ENCODE measurements at regions not wholly inside any gene's neighbourhood (a gene's known extent, or its start where the extent isn't known, plus 50 kb on each side); places are given as distances from the start of the nearest gene placed in this dataset.

DNA sequence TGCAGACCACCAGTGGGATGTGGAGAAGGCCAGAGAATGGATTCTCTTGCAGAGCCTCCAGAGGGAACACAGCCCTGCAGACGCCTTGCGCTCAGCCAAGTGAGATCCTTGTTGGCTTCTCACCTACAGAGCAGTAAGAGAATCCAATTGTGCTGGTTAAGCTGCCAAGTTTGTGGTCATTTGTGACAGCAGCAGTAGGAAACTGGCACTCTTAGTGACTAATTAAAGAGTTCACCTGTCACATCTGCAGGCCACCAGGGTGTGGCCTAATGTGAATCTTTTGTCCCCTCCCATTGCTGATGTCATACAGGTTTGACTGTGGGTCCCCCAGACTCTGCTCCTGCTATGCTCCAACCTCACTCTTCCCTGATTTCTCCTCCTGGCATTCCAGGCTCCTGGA is 235.9 kb downstream of the TFCP2L1 start:
- dilution Hi-C loops (cut with MboI; ENCODE audit: extremely low pct_ligation_motif_present, low sequenced_read_pairs) (no loop called here), intact Hi-C loops (cut with micrococcal nuclease) (no loop called here)
- H3K4me1 ChIP-seq (ENCODE audit: control insufficient read depth, extremely low read depth, insufficient read depth, low read length), result no peaks in the 10 kb centered on the region
- H3K27me3 ChIP-seq (ENCODE audit: control insufficient read depth in 2 of 2, insufficient read depth in 2 of 2, low read length in 2 of 2), result peaks cover 0 to 4% of the 10 kb centered on the region in 2 experiments
- FAIRE-seq (no peak), DNase-seq (ENCODE audit: low read depth, low spot score) (no peak)
- H3K9ac ChIP-seq (replicated peaks; ENCODE audit: extremely low read depth, insufficient read depth, low read length), result no peak overlapping the region
- H4K20me1 ChIP-seq (replicated peaks; ENCODE audit: control insufficient read depth, extremely low read depth, insufficient read depth, low read length), result no peaks in the 10 kb centered on the region
- no peak overlapping the region for H3K27ac ChIP-seq (ENCODE audit: insufficient read depth, low read depth, low read length)
- POLR2A ChIA-PET, result no interaction called here
- H2AFZ ChIP-seq (ENCODE audit: low read depth, low read length), result no peak overlapping the region
- H3K9me3 ChIP-seq (replicated peaks; ENCODE audit: control insufficient read depth, insufficient read depth, low read length), result no peaks in the 10 kb centered on the region
- TF ChIP-seq, protein P1, sequence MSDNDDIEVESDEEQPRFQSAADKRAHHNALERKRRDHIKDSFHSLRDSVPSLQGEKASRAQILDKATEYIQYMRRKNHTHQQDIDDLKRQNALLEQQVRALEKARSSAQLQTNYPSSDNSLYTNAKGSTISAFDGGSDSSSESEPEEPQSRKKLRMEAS (IDR thresholded peaks at IDR 0.05; ENCODE audit: insufficient read depth, insufficient read length), result no peak
- TF ChIP-seq FOS (IDR thresholded peaks at IDR 0.05; ENCODE audit: borderline replicate concordance, insufficient read depth, low read length) (no peak), JUN (IDR thresholded peaks at IDR 0.05; ENCODE audit: borderline replicate concordance, insufficient read depth, insufficient read length, low read depth) (no peak)
- H3K9me1 ChIP-seq (replicated peaks; ENCODE audit: control insufficient read depth, extremely low read depth, insufficient read depth, low read length), result no peaks in the 10 kb centered on the region
- H3K36me3 ChIP-seq (ENCODE audit: control insufficient read depth in 2 of 2, extremely low read depth in 1 of 2, insufficient read depth in 2 of 2, low read length in 2 of 2), result no peaks in the 10 kb centered on the region
- no peak overlapping the region for H3K4me2 ChIP-seq (ENCODE audit: insufficient read depth, low read length)
- no peaks in the 10 kb centered on the region for H3K79me2 ChIP-seq (ENCODE audit: control insufficient read depth, insufficient read depth, low read length)
- CTCF ChIA-PET, result no interaction called here
- BruUV-seq (replicated peaks), result no TSS peak
- H3K4me3 ChIP-seq (replicated peaks in 1 of 3; ENCODE audit: insufficient read depth in 1 of 3, low read depth in 1 of 3, low read length in 3 of 3), result no peak overlapping the region

DNA sequence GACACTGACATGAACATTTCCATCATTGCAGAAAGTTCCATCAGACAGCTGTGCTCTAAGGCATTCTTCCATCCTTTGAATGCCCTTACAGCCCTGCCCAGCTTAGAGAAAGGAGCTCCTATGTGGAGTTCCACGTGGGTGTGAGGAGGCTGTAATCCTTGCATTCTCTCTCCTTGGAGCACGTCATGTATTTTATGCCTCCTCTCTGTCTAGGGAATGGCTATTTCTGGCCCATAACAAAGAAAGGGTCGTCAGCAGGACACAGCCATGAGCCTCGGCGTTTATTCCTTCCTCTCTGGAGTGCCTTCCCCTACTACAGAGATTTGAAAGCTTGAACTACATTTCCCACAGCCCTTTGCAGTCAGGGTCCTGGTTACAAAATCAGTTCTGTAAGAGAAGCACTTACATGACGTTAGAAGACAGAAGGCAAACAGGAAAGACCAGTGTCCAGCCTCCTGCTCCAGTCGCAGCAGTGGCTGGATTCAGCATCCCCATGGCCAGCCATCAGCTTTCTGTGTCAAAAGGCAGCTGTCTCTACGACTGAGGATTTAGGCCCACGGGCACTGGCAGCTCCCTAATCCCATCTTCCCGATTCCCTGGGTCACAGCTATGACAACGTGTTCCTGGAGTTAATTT is 234.9 kb downstream of the TFCP2L1 start:
- ChIA-PET CTCF (interaction anchor here (0.9 to 1.7 kb wide), 2 partner anchors 9 to 354 kb away, joined by 4 to 5 read pairs; no protein-coding TSS in a partner anchor), POLR2A (no interaction called here)
- Histone ChIP-seq H3K9ac (replicated peaks; ENCODE audit: extremely low read depth, insufficient read depth, low read length) (no peak overlapping the region), H3K79me2 (ENCODE audit: control insufficient read depth, insufficient read depth, low read length) (no peaks in the 10 kb centered on the region), H3K4me1 (ENCODE audit: control insufficient read depth, extremely low read depth, insufficient read depth, low read length) (no peaks in the 10 kb centered on the region), H2AFZ (ENCODE audit: low read depth, low read length) (no peak overlapping the region), H3K4me2 (ENCODE audit: insufficient read depth, low read length) (no peak overlapping the region), H3K9me3 (replicated peaks; ENCODE audit: control insufficient read depth, insufficient read depth, low read length) (no peaks in the 10 kb centered on the region), H3K27me3 (ENCODE audit: control insufficient read depth in 2 of 2, insufficient read depth in 2 of 2, low read length in 2 of 2) (peaks cover 0 to 4% of the 10 kb centered on the region in 2 experiments), H3K9me1 (replicated peaks; ENCODE audit: control insufficient read depth, extremely low read depth, insufficient read depth, low read length) (no peaks in the 10 kb centered on the region), H3K27ac (ENCODE audit: insufficient read depth, low read depth, low read length) (no peak overlapping the region), H3K36me3 (ENCODE audit: control insufficient read depth in 2 of 2, extremely low read depth in 1 of 2, insufficient read depth in 2 of 2, low read length in 2 of 2) (no peaks in the 10 kb centered on the region), H4K20me1 (replicated peaks; ENCODE audit: control insufficient read depth, extremely low read depth, insufficient read depth, low read length) (no peaks in the 10 kb centered on the region), H3K4me3 (replicated peaks in 1 of 3; ENCODE audit: insufficient read depth in 1 of 3, low read depth in 1 of 3, low read length in 3 of 3) (no peak overlapping the region)
- no TSS peak for BruUV-seq (replicated peaks)
- FAIRE-seq (no peak), DNase-seq (ENCODE audit: low read depth, low spot score) (no peak)
- dilution Hi-C loops (cut with MboI; ENCODE audit: extremely low pct_ligation_motif_present, low sequenced_read_pairs), result no loop called here
- no peak for TF ChIP-seq GATA2 (IDR thresholded peaks at IDR 0.05; ENCODE audit: insufficient read depth, insufficient read length, low read depth, low read length)
- TF ChIP-seq, protein P2, sequence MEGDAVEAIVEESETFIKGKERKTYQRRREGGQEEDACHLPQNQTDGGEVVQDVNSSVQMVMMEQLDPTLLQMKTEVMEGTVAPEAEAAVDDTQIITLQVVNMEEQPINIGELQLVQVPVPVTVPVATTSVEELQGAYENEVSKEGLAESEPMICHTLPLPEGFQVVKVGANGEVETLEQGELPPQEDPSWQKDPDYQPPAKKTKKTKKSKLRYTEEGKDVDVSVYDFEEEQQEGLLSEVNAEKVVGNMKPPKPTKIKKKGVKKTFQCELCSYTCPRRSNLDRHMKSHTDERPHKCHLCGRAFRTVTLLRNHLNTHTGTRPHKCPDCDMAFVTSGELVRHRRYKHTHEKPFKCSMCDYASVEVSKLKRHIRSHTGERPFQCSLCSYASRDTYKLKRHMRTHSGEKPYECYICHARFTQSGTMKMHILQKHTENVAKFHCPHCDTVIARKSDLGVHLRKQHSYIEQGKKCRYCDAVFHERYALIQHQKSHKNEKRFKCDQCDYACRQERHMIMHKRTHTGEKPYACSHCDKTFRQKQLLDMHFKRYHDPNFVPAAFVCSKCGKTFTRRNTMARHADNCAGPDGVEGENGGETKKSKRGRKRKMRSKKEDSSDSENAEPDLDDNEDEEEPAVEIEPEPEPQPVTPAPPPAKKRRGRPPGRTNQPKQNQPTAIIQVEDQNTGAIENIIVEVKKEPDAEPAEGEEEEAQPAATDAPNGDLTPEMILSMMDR (IDR thresholded peaks at IDR 0.05; ENCODE audit: extremely low read depth in 1 of 2, insufficient read depth in 1 of 2, low read depth in 1 of 2, low read length in 2 of 2), result no peak
- TF ChIP-seq, protein P1 (IDR thresholded peaks at IDR 0.05; ENCODE audit: insufficient read depth, insufficient read length), result no peak
- TF ChIP-seq POLR2A (IDR thresholded peaks at IDR 0.05; ENCODE audit: low read depth, low read length), result no peak
- TF ChIP-seq JUN (IDR thresholded peaks at IDR 0.05; ENCODE audit: borderline replicate concordance, insufficient read depth, insufficient read length, low read depth), result no peak
- TF ChIP-seq MYC (IDR thresholded peaks at IDR 0.05; ENCODE audit: low read depth, low read length), result no peak
- TF ChIP-seq POLR2AphosphoS5 (IDR thresholded peaks at IDR 0.05; ENCODE audit: insufficient read depth, low read depth, low read length), result no peak
- no peak for TF ChIP-seq FOS (IDR thresholded peaks at IDR 0.05; ENCODE audit: borderline replicate concordance, insufficient read depth, low read length)
- no peak for TF ChIP-seq EZH2 (IDR thresholded peaks at IDR 0.05; ENCODE audit: borderline replicate concordance, low read depth, low read length, severe bottlenecking)
- intact Hi-C loops (cut with micrococcal nuclease), result no loop called here
